Right lobe of liver (tissue), 6 donors: ENCODE measurements at regions not wholly inside any gene's neighbourhood (a gene's known extent, or its start where the extent isn't known, plus 50 kb on each side); places are given as distances from the start of the nearest gene placed in this dataset.

ENCODE experiments used
- ATAC-seq, 4 donors: fragments of 200-7000 bp; cut with Tn5 transposase; one replicate each; pipeline ENCODE4 v1.9.1; 2020; ENCODE audit warnings: mild to moderate bottlenecking in 4 of 4, moderate library complexity in 4 of 4
- DNase-seq, 3 donors: peaks; one replicate each; pipeline ENCODE4 v3.0.0-alpha.2; 2020
- H3K27ac ChIP-seq, 3 donors: fragments of 200-600 bp; one replicate each; pipeline ENCODE4 v1.8.0; 2022
- H3K27me3 ChIP-seq, 2 donors: fragments of 200-600 bp; one replicate each; pipeline ENCODE4 v1.8.0; 2022
- H3K36me3 ChIP-seq, 4 donors: fragments of 200-600 bp; sonication (generic) in 1 of 4; one replicate each; pipeline versions ENCODE4 v1.5.1 to v1.8.0; 2017 to 2022; ENCODE audit warnings: control low read depth in 1 of 4
- H3K4me1 ChIP-seq, 4 donors: fragments of 200-600 bp; sonication (generic) in 1 of 4; one replicate each; pipeline versions ENCODE4 v1.5.1 to v1.8.0; 2017 to 2022; ENCODE audit warnings: control low read depth in 1 of 4
- H3K4me3 ChIP-seq, 3 donors: fragments of 200-600 bp; one replicate each; pipeline ENCODE4 v1.8.0; 2022
- H3K9me3 ChIP-seq, 4 donors: fragments of 200-600 bp; sonication (generic) in 1 of 4; one replicate each; pipeline versions ENCODE4 v1.5.1 to v1.8.0; 2017 to 2022; ENCODE audit warnings: control low read depth in 1 of 4
- POLR2A ChIP-seq: fragments of 450-650 bp; IDR thresholded peaks from one replicate; pipeline ENCODE4 v1.6.1; 2017; ENCODE audit warnings: antibody characterized with exemption, mild to moderate bottlenecking
- WGBS: methylation state at CpG from one replicate; pipeline ENCODE4 v1.1.6; 2018; ENCODE audit warnings: low coverage, low lambda C conversion rate; ENCODE audit not compliant: insufficient coverage; ENCODE audit errors: missing lambda C conversion rate; 5-methylcytosine and 5-hydroxymethylcytosine counted together
- intact Hi-C, 2 donors: fragments of 100-400 bp; cut with DNase I; formaldehyde crosslinking; loops; one replicate each; pipeline versions ENCODE4 v1.11.2 to v1.14.1; 2022
- TF ChIP-seq, protein P1 (sequence below), 4 donors: fragments of 200-600 bp in 3 of 4; fragments of 450-650 bp in 1 of 4; IDR thresholded peaks; one replicate each; pipeline versions ENCODE4 v1.5.1 to v1.8.0; 2016 to 2022; ENCODE audit warnings: antibody characterized with exemption in 4 of 4, mild to moderate bottlenecking in 2 of 4
- donor health status: DM: no; HTN: yes; CAD: no.
- donor health status: DM: no; HTN: no; CAD: no.
- donor health status: DM: no; HTN: no; CAD: no.
- donor health status: DM: no; HTN: yes; CAD: no.
- donor health status: DM: no; HTN: yes; CAD: no.

DNA sequence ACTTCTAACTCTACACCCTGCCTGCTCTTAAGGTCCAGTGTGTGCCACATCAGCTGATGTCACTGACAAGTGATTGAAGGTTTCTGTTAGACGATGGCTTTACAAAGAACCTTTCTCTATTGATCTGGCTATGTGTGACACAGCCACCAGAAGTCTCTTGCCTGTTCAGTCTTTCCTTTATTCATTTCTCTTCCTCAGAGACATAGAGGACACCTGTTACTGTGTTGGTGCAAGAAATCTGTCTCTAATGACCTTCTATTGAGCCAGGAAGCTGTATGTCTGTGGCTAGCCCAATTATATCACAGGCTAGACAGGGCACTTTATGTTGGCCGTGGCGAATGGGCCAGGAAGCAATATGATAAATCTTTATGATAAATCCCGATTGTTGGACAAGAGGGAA is 173.3 kb upstream of the GAP43 start:
- Histone ChIP-seq H3K27me3 (no peaks in the 10 kb centered on the region), H3K9me3 (no peaks in the 10 kb centered on the region), H3K36me3 (no peaks in the 10 kb centered on the region), H3K27ac (no peak overlapping the region), H3K4me1 (no peaks in the 10 kb centered on the region), H3K4me3 (no peak overlapping the region)
- TF ChIP-seq POLR2A: no peak
- TF ChIP-seq, protein P1, sequence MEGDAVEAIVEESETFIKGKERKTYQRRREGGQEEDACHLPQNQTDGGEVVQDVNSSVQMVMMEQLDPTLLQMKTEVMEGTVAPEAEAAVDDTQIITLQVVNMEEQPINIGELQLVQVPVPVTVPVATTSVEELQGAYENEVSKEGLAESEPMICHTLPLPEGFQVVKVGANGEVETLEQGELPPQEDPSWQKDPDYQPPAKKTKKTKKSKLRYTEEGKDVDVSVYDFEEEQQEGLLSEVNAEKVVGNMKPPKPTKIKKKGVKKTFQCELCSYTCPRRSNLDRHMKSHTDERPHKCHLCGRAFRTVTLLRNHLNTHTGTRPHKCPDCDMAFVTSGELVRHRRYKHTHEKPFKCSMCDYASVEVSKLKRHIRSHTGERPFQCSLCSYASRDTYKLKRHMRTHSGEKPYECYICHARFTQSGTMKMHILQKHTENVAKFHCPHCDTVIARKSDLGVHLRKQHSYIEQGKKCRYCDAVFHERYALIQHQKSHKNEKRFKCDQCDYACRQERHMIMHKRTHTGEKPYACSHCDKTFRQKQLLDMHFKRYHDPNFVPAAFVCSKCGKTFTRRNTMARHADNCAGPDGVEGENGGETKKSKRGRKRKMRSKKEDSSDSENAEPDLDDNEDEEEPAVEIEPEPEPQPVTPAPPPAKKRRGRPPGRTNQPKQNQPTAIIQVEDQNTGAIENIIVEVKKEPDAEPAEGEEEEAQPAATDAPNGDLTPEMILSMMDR (IDR thresholded peaks at IDR 0.05): no peak
- intact Hi-C loops: no loop called here
- DNase-seq (no peak), ATAC-seq (no peak)
- WGBS: 37% methylated on average over 4 of the region's 4 CpGs

- ATAC-seq: no peak
- no peak for DNase-seq
- intact Hi-C loops: no loop called here
Measured at GRCh38 chr3:115464036-115464435, 159.3 kb upstream of the GAP43 start.

DNA sequence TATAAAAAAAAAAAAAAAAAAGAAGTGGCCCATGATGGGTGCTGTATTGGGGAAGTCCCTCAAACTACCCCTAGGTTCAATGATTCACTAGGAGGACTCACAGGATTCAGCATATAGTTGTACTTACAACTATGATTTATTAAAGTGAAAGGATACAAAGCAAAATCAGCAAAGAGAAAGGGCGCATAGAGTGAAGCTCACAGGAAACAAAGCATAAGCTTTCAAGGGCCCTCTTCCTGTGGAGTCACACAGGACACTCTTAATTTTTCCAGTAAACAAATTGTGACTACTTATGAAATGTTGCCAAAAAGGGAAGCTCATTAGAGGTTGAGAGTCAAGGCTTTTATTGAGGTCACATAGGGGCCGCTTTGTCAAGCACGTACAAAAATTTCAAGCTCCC is 153.7 kb upstream of the GAP43 start:
- H3K4me1 ChIP-seq: no peaks in the 10 kb centered on the region
- H3K36me3 ChIP-seq: no peaks in the 10 kb centered on the region
- H3K4me3 ChIP-seq: no peak overlapping the region
- no peak overlapping the region for H3K27ac ChIP-seq
- intact Hi-C loops: no loop called here
- 42% methylated on average over 3 of the region's 3 CpGs for WGBS
- TF ChIP-seq, protein P1 (IDR thresholded peaks at IDR 0.05): no peak
- no peak for TF ChIP-seq POLR2A
- no peaks in the 10 kb centered on the region for H3K9me3 ChIP-seq
- no peak for DNase-seq
- no peaks in the 10 kb centered on the region for H3K27me3 ChIP-seq
- peak; percentile 38 to 86 (median 70) for ATAC-seq

More at GRCh38 chr3:115464036-115464435, 159.3 kb upstream of the GAP43 start:
- no peaks in the 10 kb centered on the region for H3K9me3 ChIP-seq
- H3K27ac ChIP-seq: no peak overlapping the region
- TF ChIP-seq POLR2A: no peak
- TF ChIP-seq, protein P1 (IDR thresholded peaks at IDR 0.05): no peak
- no peaks in the 10 kb centered on the region for H3K4me1 ChIP-seq
- WGBS: 41% methylated on average over 2 of the region's 2 CpGs
- no peak overlapping the region for H3K4me3 ChIP-seq
- H3K27me3 ChIP-seq: no peaks in the 10 kb centered on the region
- no peaks in the 10 kb centered on the region for H3K36me3 ChIP-seq

DNA sequence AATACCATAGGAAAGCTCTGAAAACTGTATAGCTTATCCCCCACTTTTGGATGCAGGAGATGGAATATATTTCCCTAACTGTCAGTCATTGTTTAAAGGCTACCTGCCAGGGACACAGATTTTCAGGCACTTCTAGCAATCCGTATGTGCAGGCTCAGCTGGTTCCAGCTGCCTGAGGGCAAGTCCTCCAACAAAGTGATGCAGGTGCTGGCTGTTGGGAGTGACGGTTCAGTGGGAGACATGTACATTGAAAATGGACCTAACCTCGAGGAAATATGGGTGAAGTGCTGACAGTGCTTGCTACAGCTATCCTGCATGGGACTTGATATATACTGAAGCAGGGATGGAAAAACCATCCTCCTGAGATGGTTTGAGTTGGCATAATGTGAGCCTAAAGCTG is 153.1 kb upstream of the GAP43 start:
- H3K27me3 ChIP-seq: no peaks in the 10 kb centered on the region
- no peak overlapping the region for H3K27ac ChIP-seq
- WGBS: 55% methylated on average over 3 of the region's 3 CpGs
- no peaks in the 10 kb centered on the region for H3K4me1 ChIP-seq
- H3K9me3 ChIP-seq: no peaks in the 10 kb centered on the region
- H3K4me3 ChIP-seq: no peak overlapping the region
- DNase-seq: no peak
- ATAC-seq: no peak
- intact Hi-C loops: no loop called here
- no peaks in the 10 kb centered on the region for H3K36me3 ChIP-seq
- TF ChIP-seq, protein P1 (IDR thresholded peaks at IDR 0.05): no peak
- TF ChIP-seq POLR2A: no peak
